LNCaP clone FGC (cell line): ENCODE measurements at regions not wholly inside any gene's neighbourhood (a gene's known extent, or its start where the extent isn't known, plus 50 kb on each side); places are given as distances from the start of the nearest gene placed in this dataset.

Source experiments
- DNase-seq: peaks from one replicate; pipeline ENCODE4 v3.0.0-alpha.2; 2011; ENCODE audit warnings: low read depth
- H3K4me3 ChIP-seq: 2 replicates; pipeline ENCODE4 v1.5.1; 2011; ENCODE audit warnings: mild to moderate bottlenecking, low read depth, low read length, control low read depth
- TF ChIP-seq, protein P1 (sequence below): IDR thresholded peaks from 2 replicates; pipeline ENCODE4 v1.5.1; 2012; ENCODE audit warnings: mild to moderate bottlenecking; ENCODE audit not compliant: control insufficient read depth, insufficient read depth; ENCODE audit errors: extremely low read depth

DNA sequence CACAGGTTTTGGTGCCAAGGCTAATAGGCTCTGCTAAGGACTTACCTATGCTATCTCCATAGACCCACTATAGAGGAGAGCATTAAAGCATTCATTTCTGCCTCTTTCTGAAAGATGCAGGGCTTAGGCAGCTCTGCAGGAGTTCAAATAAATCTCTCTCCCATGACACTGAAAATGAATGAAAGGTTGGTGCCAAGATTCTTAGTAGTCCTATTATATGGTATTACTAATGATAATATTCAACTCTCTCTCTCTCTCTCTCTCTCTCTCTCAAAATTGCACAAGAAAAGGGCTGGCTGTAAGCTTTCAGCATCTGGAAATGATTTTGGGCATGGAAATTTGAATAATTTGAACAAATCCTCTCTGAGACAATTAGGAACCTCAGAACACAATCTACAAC is 433.7 kb downstream of the MBD2 start:
- no peak overlapping the region for H3K4me3 ChIP-seq
- no peak for DNase-seq
- TF ChIP-seq, protein P1, sequence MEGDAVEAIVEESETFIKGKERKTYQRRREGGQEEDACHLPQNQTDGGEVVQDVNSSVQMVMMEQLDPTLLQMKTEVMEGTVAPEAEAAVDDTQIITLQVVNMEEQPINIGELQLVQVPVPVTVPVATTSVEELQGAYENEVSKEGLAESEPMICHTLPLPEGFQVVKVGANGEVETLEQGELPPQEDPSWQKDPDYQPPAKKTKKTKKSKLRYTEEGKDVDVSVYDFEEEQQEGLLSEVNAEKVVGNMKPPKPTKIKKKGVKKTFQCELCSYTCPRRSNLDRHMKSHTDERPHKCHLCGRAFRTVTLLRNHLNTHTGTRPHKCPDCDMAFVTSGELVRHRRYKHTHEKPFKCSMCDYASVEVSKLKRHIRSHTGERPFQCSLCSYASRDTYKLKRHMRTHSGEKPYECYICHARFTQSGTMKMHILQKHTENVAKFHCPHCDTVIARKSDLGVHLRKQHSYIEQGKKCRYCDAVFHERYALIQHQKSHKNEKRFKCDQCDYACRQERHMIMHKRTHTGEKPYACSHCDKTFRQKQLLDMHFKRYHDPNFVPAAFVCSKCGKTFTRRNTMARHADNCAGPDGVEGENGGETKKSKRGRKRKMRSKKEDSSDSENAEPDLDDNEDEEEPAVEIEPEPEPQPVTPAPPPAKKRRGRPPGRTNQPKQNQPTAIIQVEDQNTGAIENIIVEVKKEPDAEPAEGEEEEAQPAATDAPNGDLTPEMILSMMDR, result no peak

DNA sequence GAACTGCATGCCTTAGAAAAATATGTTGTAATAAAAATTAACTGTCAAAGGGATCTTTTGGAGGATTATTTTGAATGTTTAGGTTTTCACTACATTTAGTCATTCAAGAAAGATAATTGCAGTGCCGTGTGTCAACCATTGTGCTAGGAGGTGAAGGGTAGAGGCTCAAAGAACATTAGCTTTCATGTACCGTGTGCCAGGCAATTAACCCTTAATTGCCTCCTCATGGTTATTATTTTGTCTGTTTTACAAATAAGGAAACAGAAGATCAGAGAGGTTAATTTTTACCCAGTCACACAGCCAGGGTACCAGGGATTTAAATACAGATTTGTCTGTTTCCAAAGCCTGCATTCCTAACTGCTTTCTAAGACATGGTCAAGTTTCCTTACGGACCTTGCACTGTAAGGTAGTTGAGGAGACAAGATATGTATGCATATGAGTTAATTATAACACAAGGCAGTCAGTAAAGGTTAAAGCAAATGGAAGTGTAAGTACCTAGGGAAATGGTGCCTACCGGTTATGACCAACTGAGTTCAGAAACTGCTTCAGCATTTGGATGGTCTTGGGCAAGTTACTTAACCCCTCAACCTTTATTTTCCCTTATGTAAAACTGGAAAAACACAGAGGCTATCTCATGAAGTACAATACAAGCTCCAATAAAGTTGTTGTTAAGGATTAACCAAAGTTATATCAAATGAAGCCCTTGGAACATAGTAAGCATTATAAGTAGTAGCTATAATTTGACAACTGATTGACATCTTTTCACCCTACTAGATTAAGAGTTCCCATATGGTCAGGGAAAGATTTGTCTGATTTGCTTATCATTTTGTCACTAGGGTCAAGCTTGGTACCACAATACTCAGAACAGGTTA is 434.9 kb downstream of the MBD2 start:
- no peak for DNase-seq
- H3K4me3 ChIP-seq, result no peak overlapping the region
- TF ChIP-seq, protein P1, result no peak

DNA sequence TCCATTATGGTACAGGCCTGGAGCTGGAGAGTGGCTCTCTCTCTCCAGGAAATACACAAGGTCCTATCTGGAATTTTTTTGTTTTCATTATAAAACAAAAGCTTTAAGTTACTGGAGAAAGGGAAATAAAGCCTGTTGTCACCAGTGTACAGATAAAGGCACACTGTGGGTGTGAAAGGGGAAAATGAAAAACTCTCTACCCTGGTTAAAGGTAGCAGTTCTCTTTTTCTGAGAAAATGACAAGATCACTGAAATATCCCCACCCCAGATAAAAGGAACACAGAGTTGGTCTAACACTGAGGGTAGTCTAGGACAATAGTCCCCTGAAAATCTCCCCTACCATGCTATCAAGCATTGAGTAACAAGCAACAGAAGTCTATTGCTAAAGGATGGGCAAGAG is 438.7 kb downstream of the MBD2 start:
- no peak for DNase-seq
- TF ChIP-seq, protein P1, result no peak
- no peak overlapping the region for H3K4me3 ChIP-seq

DNA sequence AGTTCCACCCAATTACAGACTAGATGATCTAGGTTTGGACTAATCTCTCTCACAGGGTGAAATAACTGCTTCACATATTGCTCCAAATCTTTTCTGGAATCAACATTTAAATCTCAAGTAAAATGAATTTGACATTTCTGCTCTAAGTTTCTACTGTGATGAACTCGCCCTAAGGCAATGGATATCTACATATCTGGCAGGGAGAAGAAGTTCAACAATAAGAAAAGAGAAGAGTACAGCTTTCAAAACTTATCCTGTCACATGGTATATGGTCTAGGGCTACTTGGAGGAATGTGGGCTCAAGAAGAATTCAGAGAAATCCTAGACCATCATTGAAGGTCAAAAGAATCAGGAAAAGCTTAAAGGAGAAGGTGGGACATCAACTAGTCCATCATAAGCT is 440.2 kb downstream of the MBD2 start:
- TF ChIP-seq, protein P1, result no peak
- DNase-seq, result no peak
- H3K4me3 ChIP-seq, result no peak overlapping the region

DNA sequence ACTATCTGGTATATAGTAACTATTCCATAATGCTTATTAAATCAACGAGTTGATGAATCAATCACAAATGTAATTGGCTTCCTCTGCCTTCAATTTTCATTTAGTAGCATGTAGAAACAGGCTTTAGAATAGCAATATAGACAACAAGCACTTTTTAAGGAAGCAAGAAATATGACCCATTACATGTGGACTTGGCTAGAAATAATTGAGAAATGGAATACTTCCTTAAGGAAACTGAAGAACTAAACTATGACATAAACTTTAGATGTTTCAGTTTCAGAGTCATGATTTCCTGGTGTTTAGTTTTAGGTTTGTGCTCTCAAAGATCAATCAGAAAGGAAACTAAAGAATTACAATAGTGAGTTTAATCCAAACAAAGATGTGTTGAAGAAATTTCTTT is 443.8 kb downstream of the MBD2 start:
- H3K4me3 ChIP-seq, result no peak overlapping the region
- no peak for DNase-seq
- TF ChIP-seq, protein P1, result no peak

DNA sequence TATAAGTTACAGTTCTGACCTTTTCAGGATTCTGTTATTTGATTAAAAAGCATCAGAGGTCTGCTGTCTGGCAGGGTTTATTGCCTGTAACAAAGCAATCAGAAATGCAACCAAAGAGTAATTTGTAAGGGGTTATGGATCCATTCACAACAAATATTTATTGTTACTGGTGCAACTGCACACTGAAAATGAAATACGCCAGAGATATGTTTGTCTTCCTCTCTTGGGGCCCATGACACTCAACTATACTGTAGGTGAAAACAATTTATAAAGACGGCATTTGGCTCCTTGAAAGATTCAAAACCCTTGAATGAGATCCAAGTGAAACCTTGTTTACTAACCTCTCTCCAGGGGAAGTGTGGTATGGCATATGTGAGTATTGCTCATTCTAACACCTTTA is 452.2 kb downstream of the MBD2 start:
- no peak overlapping the region for H3K4me3 ChIP-seq
- TF ChIP-seq, protein P1, result no peak
- no peak for DNase-seq

DNA sequence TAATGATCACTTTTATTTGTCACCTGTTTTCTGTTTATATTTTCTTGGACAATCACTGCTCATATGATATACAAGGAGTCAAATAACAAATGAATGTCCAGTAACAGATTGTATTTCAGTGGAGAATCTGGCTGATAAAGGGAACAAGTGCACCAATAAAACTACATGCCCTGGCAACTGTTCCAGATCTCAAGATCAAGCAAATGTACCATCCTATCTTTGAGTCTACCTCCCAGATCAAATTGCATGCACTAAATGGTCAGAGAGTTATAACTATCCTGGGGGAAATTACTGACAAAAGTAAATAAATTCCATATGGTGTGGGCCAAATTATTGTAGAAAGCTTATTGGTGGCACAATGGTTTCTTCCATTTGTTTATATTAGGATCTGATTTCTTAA is 452.8 kb downstream of the MBD2 start:
- TF ChIP-seq, protein P1, result no peak
- peak; percentile 94 for DNase-seq
- no peak overlapping the region for H3K4me3 ChIP-seq
